Neuronal stem cell (in vitro differentiated cells): ENCODE measurements at regions not wholly inside any gene's neighbourhood (a gene's known extent, or its start where the extent isn't known, plus 50 kb on each side); places are given as distances from the start of the nearest gene placed in this dataset.

Source experiments
- DNase-seq: peaks from one replicate; pipeline ENCODE4 v3.0.0-alpha.2; 2013; ENCODE audit warnings: low spot score
- H2AFZ ChIP-seq: one replicate; pipeline ENCODE4 v1.6.1; 2013; ENCODE audit warnings: mild to moderate bottlenecking, low read length, inconsistent platforms
- H2AK5ac ChIP-seq: 2 replicates; pipeline ENCODE4 v1.6.1; 2013; ENCODE audit warnings: low read depth, mild to moderate bottlenecking, inconsistent platforms, low read length, moderate library complexity, mixed read lengths
- H2BK120ac ChIP-seq: 2 replicates; pipeline ENCODE4 v1.6.1; 2013; ENCODE audit warnings: low read depth, mild to moderate bottlenecking, inconsistent platforms, low read length, moderate library complexity, mixed read lengths
- H2BK12ac ChIP-seq: one replicate; pipeline ENCODE4 v1.6.1; 2013; ENCODE audit warnings: low read length, inconsistent platforms
- H2BK15ac ChIP-seq: 2 replicates; pipeline ENCODE4 v1.6.1; 2013; ENCODE audit warnings: mild to moderate bottlenecking, low read length, inconsistent platforms, mixed read lengths
- H2BK5ac ChIP-seq: one replicate; pipeline ENCODE4 v1.6.1; 2013; ENCODE audit warnings: inconsistent platforms, mild to moderate bottlenecking, low read length, moderate library complexity
- H3K14ac ChIP-seq: one replicate; pipeline ENCODE4 v1.6.1; 2013; ENCODE audit warnings: low read length, inconsistent platforms
- H3K18ac ChIP-seq: 2 replicates; pipeline ENCODE4 v1.6.1; 2013; ENCODE audit warnings: low read length, inconsistent platforms
- H3K23ac ChIP-seq: 2 replicates; pipeline ENCODE4 v1.6.1; 2013; ENCODE audit warnings: low read depth, mild to moderate bottlenecking, mixed read lengths, low read length, inconsistent platforms; ENCODE audit not compliant: poor library complexity
- H3K27ac ChIP-seq: replicated peaks from 3 replicates; pipeline ENCODE4 v1.5.1; 2013; ENCODE audit warnings: low read length, inconsistent platforms
- H3K27me3 ChIP-seq, 3 experiments: 2 replicates each; pipeline ENCODE4 v1.6.1; 2013; ENCODE audit warnings: low read length in 3 of 3, mild to moderate bottlenecking in 2 of 3, inconsistent platforms in 1 of 3, low read depth in 1 of 3, mixed read lengths in 1 of 3, moderate library complexity in 1 of 3; ENCODE audit not compliant: control insufficient read depth in 3 of 3, insufficient read depth in 3 of 3
- H3K36me3 ChIP-seq, 2 donors: replicated peaks in 1 of 2; 2 replicates each; pipeline ENCODE4 v1.6.1; 2013; ENCODE audit warnings: low read length in 2 of 2; ENCODE audit not compliant: control insufficient read depth in 2 of 2, insufficient read depth in 2 of 2
- H3K4ac ChIP-seq: 2 replicates; pipeline ENCODE4 v1.6.1; 2013; ENCODE audit warnings: inconsistent platforms, mild to moderate bottlenecking, low read length, moderate library complexity
- H3K4me1 ChIP-seq, 2 donors: 1 replicate in 1 of 2; 2 replicates in 1 of 2; pipeline ENCODE4 v1.6.1; 2013; ENCODE audit warnings: low read length in 2 of 2, low read depth in 1 of 2; ENCODE audit not compliant: control insufficient read depth in 2 of 2, insufficient read depth in 1 of 2
- H3K4me2 ChIP-seq: one replicate; pipeline ENCODE4 v1.6.1; 2013; ENCODE audit warnings: mild to moderate bottlenecking, low read length, inconsistent platforms; ENCODE audit not compliant: insufficient read depth, poor library complexity, severe bottlenecking
- H3K4me3 ChIP-seq, 2 donors: 2 replicates each; pipeline ENCODE4 v1.5.1; 2013; ENCODE audit warnings: low read length in 2 of 2, mild to moderate bottlenecking in 2 of 2, inconsistent platforms in 1 of 2, moderate library complexity in 1 of 2
- H3K79me1 ChIP-seq: one replicate; pipeline ENCODE4 v1.6.1; 2013; ENCODE audit warnings: low read depth, mild to moderate bottlenecking, inconsistent platforms, low read length, moderate library complexity
- H3K9ac ChIP-seq: one replicate; pipeline ENCODE4 v1.6.1; 2013; ENCODE audit warnings: mild to moderate bottlenecking, low read depth, low read length, inconsistent platforms; ENCODE audit not compliant: poor library complexity
- H3K9me3 ChIP-seq, 2 donors: replicated peaks in 1 of 2; 2 replicates each; pipeline versions ENCODE3 to v1.6.1; 2013; ENCODE audit warnings: low read length in 2 of 2, mild to moderate bottlenecking in 2 of 2, inconsistent platforms in 1 of 2, low read depth in 1 of 2, mixed read lengths in 1 of 2, moderate library complexity in 1 of 2; ENCODE audit not compliant: control insufficient read depth in 2 of 2, insufficient read depth in 1 of 2
- H4K8ac ChIP-seq: one replicate; pipeline ENCODE4 v1.6.1; 2013; ENCODE audit warnings: low read depth, mild to moderate bottlenecking, inconsistent platforms, low read length, moderate library complexity
- H4K91ac ChIP-seq: one replicate; pipeline ENCODE4 v1.6.1; 2013; ENCODE audit warnings: low read length, low read depth, mild to moderate bottlenecking, inconsistent platforms; ENCODE audit not compliant: poor library complexity
- WGBS, 2 donors: extraction: QIAGEN DNeasy Blood & Tissue Kit; methylation state at CpG; one replicate each; pipeline ENCODE4 v1.1.7; 2013; ENCODE audit warnings: missing lambda C conversion rate in 2 of 2, mixed read lengths in 1 of 2; ENCODE audit not compliant: insufficient read length in 2 of 2, insufficient replicate concordance in 1 of 2; ENCODE audit errors: extremely low coverage in 2 of 2; 5-methylcytosine and 5-hydroxymethylcytosine counted together

- H2BK120ac ChIP-seq: no peak overlapping the region
- no peak overlapping the region for H2BK5ac ChIP-seq
- no peak overlapping the region for H3K9ac ChIP-seq
- no peak overlapping the region for H2AK5ac ChIP-seq
- H3K27me3 ChIP-seq: no peaks in the 10 kb centered on the region
- no peak overlapping the region for H2BK12ac ChIP-seq
- no peaks in the 10 kb centered on the region for H3K9me3 ChIP-seq
- no peak overlapping the region for H3K14ac ChIP-seq
- no peak overlapping the region for H3K18ac ChIP-seq
- no peak overlapping the region for H4K8ac ChIP-seq
- no peak overlapping the region for H2BK15ac ChIP-seq
- no peak for DNase-seq
- no peak overlapping the region for H3K4ac ChIP-seq
- H3K36me3 ChIP-seq: no peaks in the 10 kb centered on the region
- H3K4me1 ChIP-seq: peaks cover 8 to 30% of the 10 kb centered on the region in 2 donors
- no peak overlapping the region for H3K4me2 ChIP-seq
- H3K79me1 ChIP-seq: no peaks in the 10 kb centered on the region
- H2AFZ ChIP-seq: no peak overlapping the region
- H3K23ac ChIP-seq: no peak overlapping the region
- WGBS, 2 donors: no CpG with 5 or more reads among the region's 2 CpGs
- no peak overlapping the region for H4K91ac ChIP-seq
- no peak overlapping the region for H3K27ac ChIP-seq
- no peak overlapping the region for H3K4me3 ChIP-seq
Observed at GRCh38 chr6:3911130-3911529, 62.0 kb downstream of the FAM50B start.

GRCh38 chr6:3911614-3912336, 62.6 kb downstream of the FAM50B start:
- no peak overlapping the region for H3K4me3 ChIP-seq
- no peak overlapping the region for H3K27ac ChIP-seq
- H3K36me3 ChIP-seq: no peaks in the 10 kb centered on the region
- no peak overlapping the region for H3K23ac ChIP-seq
- no peaks in the 10 kb centered on the region for H3K9me3 ChIP-seq
- H3K27me3 ChIP-seq: no peaks in the 10 kb centered on the region
- H3K4me1 ChIP-seq: peaks cover 5 to 23% of the 10 kb centered on the region in 2 donors
- H2BK5ac ChIP-seq: peak overlapping the region; percentile 59
- H3K14ac ChIP-seq: no peak overlapping the region
- no peak overlapping the region for H3K9ac ChIP-seq
- H4K8ac ChIP-seq: no peak overlapping the region
- H3K18ac ChIP-seq: no peak overlapping the region
- no peak for DNase-seq
- H2BK12ac ChIP-seq: no peak overlapping the region
- no peak overlapping the region for H3K4me2 ChIP-seq
- H3K4ac ChIP-seq: no peak overlapping the region
- no peak overlapping the region for H2AK5ac ChIP-seq
- H2AFZ ChIP-seq: peak overlapping the region; percentile 2
- no peak overlapping the region for H2BK15ac ChIP-seq
- H4K91ac ChIP-seq: no peak overlapping the region
- no peaks in the 10 kb centered on the region for H3K79me1 ChIP-seq
- no peak overlapping the region for H2BK120ac ChIP-seq
- no CpG with 5 or more reads among the region's 8 CpGs for WGBS, 2 donors

GRCh38 chr6:3912361-3913076, 63.3 kb downstream of the FAM50B start:
- no peak overlapping the region for H2BK120ac ChIP-seq
- no peak overlapping the region for H4K8ac ChIP-seq
- H2BK12ac ChIP-seq: no peak overlapping the region
- no peak overlapping the region for H2BK15ac ChIP-seq
- H3K18ac ChIP-seq: no peak overlapping the region
- no peak overlapping the region for H2AK5ac ChIP-seq
- no peaks in the 10 kb centered on the region for H3K9me3 ChIP-seq
- H4K91ac ChIP-seq: no peak overlapping the region
- no peak overlapping the region for H3K9ac ChIP-seq
- no peaks in the 10 kb centered on the region for H3K27me3 ChIP-seq
- WGBS, 2 donors: no CpG with 5 or more reads among the region's 3 CpGs
- peaks cover 5 to 22% of the 10 kb centered on the region in 2 donors for H3K4me1 ChIP-seq
- no peak overlapping the region for H2AFZ ChIP-seq
- no peaks in the 10 kb centered on the region for H3K36me3 ChIP-seq
- no peak overlapping the region for H3K4me2 ChIP-seq
- no peak overlapping the region for H2BK5ac ChIP-seq
- H3K14ac ChIP-seq: no peak overlapping the region
- no peak overlapping the region for H3K23ac ChIP-seq
- no peak overlapping the region for H3K4ac ChIP-seq
- no peak for DNase-seq
- H3K4me3 ChIP-seq: no peak overlapping the region
- H3K79me1 ChIP-seq: no peaks in the 10 kb centered on the region
- no peak overlapping the region for H3K27ac ChIP-seq

- H3K9ac ChIP-seq: no peak overlapping the region
- H3K9me3 ChIP-seq: no peaks in the 10 kb centered on the region
- H3K4ac ChIP-seq: no peak overlapping the region
- no peak overlapping the region for H3K27ac ChIP-seq
- H2BK15ac ChIP-seq: no peak overlapping the region
- no peak overlapping the region for H3K18ac ChIP-seq
- no peak for DNase-seq
- H2BK120ac ChIP-seq: no peak overlapping the region
- no peak overlapping the region for H4K91ac ChIP-seq
- H3K36me3 ChIP-seq: no peaks in the 10 kb centered on the region
- H3K4me3 ChIP-seq: no peak overlapping the region
- no peak overlapping the region for H2BK12ac ChIP-seq
- WGBS, 2 donors: no CpG with 5 or more reads among the region's 6 CpGs
- H2AK5ac ChIP-seq: no peak overlapping the region
- no peak overlapping the region for H3K23ac ChIP-seq
- no peak overlapping the region for H3K14ac ChIP-seq
- no peaks in the 10 kb centered on the region for H3K79me1 ChIP-seq
- H3K4me2 ChIP-seq: no peak overlapping the region
- no peaks in the 10 kb centered on the region for H3K27me3 ChIP-seq
- no peak overlapping the region for H2BK5ac ChIP-seq
- peaks cover 5 to 22% of the 10 kb centered on the region in 2 donors for H3K4me1 ChIP-seq
- H4K8ac ChIP-seq: no peak overlapping the region
- no peak overlapping the region for H2AFZ ChIP-seq
Observed at GRCh38 chr6:3913077-3913957, 64.1 kb downstream of the FAM50B start.
